ENCODE measurements at regions not wholly inside any gene's neighbourhood (a gene's known extent, or its start where the extent isn't known, plus 50 kb on each side); places are given as distances from the start of the nearest gene placed in this dataset.

DNA sequence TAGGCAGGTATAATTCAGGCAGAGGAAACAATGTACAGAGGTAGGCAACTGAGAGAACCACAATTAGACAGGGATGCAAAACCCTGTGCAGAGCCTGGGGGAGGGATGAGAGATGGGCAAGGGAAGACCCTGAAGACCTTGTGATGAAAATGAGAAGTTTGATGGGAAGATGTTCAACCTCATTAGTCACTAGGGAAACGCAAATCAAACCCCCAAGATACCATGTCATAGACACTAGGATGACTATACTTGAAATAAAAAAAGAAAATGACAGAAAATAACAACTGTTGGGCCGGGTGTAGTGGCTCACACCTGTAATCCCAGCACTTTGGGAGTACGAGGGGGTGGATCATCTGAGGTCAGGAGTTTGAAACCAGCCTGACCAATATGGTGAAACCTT is 813.1 kb downstream of the CDH11 start:
- TF ChIP-seq, protein P1, sequence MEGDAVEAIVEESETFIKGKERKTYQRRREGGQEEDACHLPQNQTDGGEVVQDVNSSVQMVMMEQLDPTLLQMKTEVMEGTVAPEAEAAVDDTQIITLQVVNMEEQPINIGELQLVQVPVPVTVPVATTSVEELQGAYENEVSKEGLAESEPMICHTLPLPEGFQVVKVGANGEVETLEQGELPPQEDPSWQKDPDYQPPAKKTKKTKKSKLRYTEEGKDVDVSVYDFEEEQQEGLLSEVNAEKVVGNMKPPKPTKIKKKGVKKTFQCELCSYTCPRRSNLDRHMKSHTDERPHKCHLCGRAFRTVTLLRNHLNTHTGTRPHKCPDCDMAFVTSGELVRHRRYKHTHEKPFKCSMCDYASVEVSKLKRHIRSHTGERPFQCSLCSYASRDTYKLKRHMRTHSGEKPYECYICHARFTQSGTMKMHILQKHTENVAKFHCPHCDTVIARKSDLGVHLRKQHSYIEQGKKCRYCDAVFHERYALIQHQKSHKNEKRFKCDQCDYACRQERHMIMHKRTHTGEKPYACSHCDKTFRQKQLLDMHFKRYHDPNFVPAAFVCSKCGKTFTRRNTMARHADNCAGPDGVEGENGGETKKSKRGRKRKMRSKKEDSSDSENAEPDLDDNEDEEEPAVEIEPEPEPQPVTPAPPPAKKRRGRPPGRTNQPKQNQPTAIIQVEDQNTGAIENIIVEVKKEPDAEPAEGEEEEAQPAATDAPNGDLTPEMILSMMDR (IDR thresholded peaks at IDR 0.05; ENCODE audit: low read depth, low read length, poor library complexity, severe bottlenecking) = no peak
- no peak for TF ChIP-seq EZH2phosphoT487 (IDR thresholded peaks at IDR 0.05; ENCODE audit: borderline replicate concordance, low read length)

All from DOHH2 (cell line).